Gastroesophageal sphincter (tissue), 4 donors: ENCODE measurements at regions not wholly inside any gene's neighbourhood (a gene's known extent, or its start where the extent isn't known, plus 50 kb on each side); places are given as distances from the start of the nearest gene placed in this dataset.

Experiments
- ATAC-seq: fragments of 150-250 bp; one replicate; pipeline ENCODE4 v1.9.1; 2016; ENCODE audit warnings: mild to moderate bottlenecking, moderate library complexity
- H3K27ac ChIP-seq, 4 donors: fragments of 200-600 bp; sonication (generic) in 3 of 4; 1 replicate in 3 of 4; 2 replicates in 1 of 4; pipeline ENCODE4 v1.5.1; 2016 to 2019
- H3K27me3 ChIP-seq: fragments of 200-600 bp; sonication (generic); one replicate; pipeline ENCODE4 v1.5.1; 2019
- H3K36me3 ChIP-seq, 2 donors: fragments of 200-600 bp; sonication (generic); one replicate each; pipeline ENCODE4 v1.5.1; 2019; ENCODE audit warnings: control low read depth in 1 of 2
- H3K4me1 ChIP-seq, 3 donors: fragments of 200-600 bp; sonication (generic); 1 replicate in 2 of 3; 2 replicates in 1 of 3; pipeline ENCODE4 v1.5.1; 2016 to 2019; ENCODE audit warnings: control low read depth in 2 of 3
- H3K4me3 ChIP-seq, 2 donors: fragments of 200-600 bp; sonication (generic); one replicate each; pipeline ENCODE4 v1.5.1; 2019; ENCODE audit warnings: mild to moderate bottlenecking in 1 of 2, moderate library complexity in 1 of 2
- H3K9me3 ChIP-seq, 3 donors: fragments of 200-600 bp; sonication (generic); one replicate each; pipeline ENCODE4 v1.5.1; 2017 to 2019; ENCODE audit warnings: control low read depth in 2 of 3
- EP300 ChIP-seq: sonication (generic); formaldehyde crosslinking; IDR thresholded peaks from one replicate; pipeline ENCODE4 v1.6.1; 2017; ENCODE audit warnings: antibody characterized with exemption, mild to moderate bottlenecking
- POLR2A ChIP-seq, 2 donors: fragments of 450-650 bp; IDR thresholded peaks; one replicate each; pipeline ENCODE4 v1.6.1; 2017; ENCODE audit warnings: antibody characterized with exemption in 2 of 2, mild to moderate bottlenecking in 2 of 2, moderate library complexity in 1 of 2
- POLR2AphosphoS5 ChIP-seq: sonication (generic); formaldehyde crosslinking; IDR thresholded peaks from one replicate; pipeline ENCODE4 v1.6.1; 2017; ENCODE audit warnings: antibody characterized with exemption
- WGBS, 2 donors: methylation state at CpG; one replicate each; pipeline ENCODE4 v1.1.5; 2018; ENCODE audit warnings: low coverage in 1 of 2; 5-methylcytosine and 5-hydroxymethylcytosine counted together
- TF ChIP-seq, protein P1 (sequence below), 4 experiments: fragments of 200-600 bp in 2 of 4; fragments of 450-650 bp in 2 of 4; sonication (generic) in 1 of 4; IDR thresholded peaks; one replicate each; pipeline ENCODE4 v1.5.1; 2017 to 2019; ENCODE audit warnings: antibody characterized with exemption in 4 of 4, mild to moderate bottlenecking in 2 of 4, moderate library complexity in 2 of 4

DNA sequence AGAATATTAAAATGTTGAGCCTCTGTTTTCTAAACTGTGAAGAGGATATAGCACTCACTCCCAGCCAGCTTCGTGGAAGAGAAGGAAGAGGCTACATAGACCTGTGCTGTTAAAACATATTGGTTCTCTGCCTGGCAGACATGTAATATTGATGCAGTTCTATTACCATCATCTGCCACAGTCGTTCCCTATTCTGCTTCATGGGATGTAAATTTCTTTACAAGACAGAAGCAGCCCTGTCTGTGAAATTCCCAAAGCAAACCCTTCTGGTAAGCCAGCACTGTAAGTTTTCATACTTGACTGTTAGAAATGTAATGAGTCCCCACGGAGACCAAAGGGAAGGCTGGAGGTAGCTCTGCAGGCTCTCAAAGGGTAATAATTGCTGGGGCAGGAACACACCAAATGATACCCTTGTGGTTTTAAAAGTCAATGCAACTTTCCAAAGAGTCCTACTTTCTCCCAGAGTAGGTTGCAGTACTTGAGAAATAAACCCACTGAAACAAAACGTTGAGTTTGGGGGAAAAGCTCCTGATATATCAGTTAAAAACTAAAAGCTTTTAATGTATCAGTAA, 129.9 kb upstream of the HES1 start:
- Histone ChIP-seq H3K36me3 (no peaks in the 10 kb centered on the region), H3K4me3 (no peak overlapping the region), H3K4me1 (peaks cover 0 to 41% (median 21%) of the 10 kb centered on the region in 3 donors), H3K27me3 (no peaks in the 10 kb centered on the region), H3K9me3 (no peaks in the 10 kb centered on the region), H3K27ac (no peak overlapping the region)
- no peak for ATAC-seq
- 83 to 88% methylated on average over 1 to 3 of the region's 4 CpGs for WGBS, 2 donors
- TF ChIP-seq POLR2AphosphoS5: no peak
- no peak for TF ChIP-seq POLR2A (IDR thresholded peaks at IDR 0.05)
- TF ChIP-seq, protein P1, sequence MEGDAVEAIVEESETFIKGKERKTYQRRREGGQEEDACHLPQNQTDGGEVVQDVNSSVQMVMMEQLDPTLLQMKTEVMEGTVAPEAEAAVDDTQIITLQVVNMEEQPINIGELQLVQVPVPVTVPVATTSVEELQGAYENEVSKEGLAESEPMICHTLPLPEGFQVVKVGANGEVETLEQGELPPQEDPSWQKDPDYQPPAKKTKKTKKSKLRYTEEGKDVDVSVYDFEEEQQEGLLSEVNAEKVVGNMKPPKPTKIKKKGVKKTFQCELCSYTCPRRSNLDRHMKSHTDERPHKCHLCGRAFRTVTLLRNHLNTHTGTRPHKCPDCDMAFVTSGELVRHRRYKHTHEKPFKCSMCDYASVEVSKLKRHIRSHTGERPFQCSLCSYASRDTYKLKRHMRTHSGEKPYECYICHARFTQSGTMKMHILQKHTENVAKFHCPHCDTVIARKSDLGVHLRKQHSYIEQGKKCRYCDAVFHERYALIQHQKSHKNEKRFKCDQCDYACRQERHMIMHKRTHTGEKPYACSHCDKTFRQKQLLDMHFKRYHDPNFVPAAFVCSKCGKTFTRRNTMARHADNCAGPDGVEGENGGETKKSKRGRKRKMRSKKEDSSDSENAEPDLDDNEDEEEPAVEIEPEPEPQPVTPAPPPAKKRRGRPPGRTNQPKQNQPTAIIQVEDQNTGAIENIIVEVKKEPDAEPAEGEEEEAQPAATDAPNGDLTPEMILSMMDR (IDR thresholded peaks at IDR 0.05): no peak
- TF ChIP-seq EP300: no peak

DNA sequence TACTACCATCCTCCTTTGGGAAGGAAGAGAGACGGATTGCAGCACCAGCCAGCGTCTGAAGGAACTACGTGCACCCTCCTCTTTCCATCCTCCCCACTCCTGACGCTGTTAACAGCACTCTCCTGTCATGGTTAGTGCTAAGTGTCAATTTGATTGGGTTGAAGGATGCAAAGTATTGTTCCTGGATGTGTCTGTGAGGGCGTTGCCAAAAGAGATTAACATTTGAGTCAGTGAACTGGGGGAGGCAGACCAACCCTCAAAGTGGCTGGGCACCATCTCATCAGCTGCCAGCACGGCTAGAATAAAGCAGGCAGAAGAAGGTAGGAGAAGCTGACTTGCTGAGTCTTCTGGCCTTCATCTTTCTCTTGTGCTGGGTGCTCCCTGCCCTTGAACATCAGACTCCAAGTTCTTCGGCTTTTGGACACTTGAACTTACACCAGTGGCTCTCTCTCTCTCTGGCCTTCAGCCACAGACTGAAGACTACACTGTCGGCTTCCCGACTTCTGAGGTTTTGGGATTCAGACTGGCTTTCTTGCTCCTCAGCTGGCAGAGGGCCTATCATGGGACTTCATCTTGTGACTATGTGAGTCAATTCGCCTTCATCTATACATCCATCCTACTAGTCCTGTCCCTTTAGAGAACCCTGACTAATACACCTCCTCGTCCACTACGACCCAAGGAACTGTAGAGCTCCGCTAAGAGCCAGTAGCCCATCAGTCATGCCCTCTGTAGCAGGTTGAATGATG, 128.2 kb upstream of the HES1 start:
- TF ChIP-seq POLR2AphosphoS5: no peak
- no peak for TF ChIP-seq EP300
- TF ChIP-seq, protein P1 (IDR thresholded peaks at IDR 0.05): no peak
- TF ChIP-seq POLR2A (IDR thresholded peaks at IDR 0.05): no peak
- Histone ChIP-seq H3K36me3 (no peaks in the 10 kb centered on the region), H3K27me3 (no peaks in the 10 kb centered on the region), H3K4me1 (peaks cover 0 to 37% (median 19%) of the 10 kb centered on the region in 3 donors), H3K27ac (no peak overlapping the region), H3K9me3 (no peaks in the 10 kb centered on the region), H3K4me3 (no peak overlapping the region)
- no peak for ATAC-seq
- 74 to 88% methylated on average over 6 to 10 of the region's 13 CpGs for WGBS, 2 donors

DNA sequence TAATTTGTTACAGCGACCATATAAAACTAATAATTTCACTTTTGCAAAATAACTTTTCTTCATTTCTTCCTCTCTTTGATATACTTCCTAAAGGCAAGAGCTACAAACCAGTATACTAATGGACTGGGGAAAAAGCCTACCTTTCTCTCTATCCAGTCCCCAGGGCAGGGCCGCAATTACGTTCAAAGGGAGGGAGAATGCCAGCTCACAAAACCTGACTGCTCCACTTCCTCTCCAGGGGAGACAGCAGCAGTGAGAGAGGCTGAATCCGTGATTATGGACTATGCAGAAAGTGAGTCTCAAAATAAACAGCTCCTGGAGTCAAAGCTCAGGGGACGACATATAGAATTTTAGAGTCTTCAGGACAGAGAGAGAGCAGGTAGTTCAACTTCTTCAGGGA, 126.9 kb upstream of the HES1 start:
- 89 to 98% methylated on average over 1 to 5 of the region's 5 CpGs for WGBS, 2 donors
- ATAC-seq: no peak
- Histone ChIP-seq H3K36me3 (no peaks in the 10 kb centered on the region), H3K9me3 (no peaks in the 10 kb centered on the region), H3K4me3 (no peak overlapping the region), H3K27me3 (no peaks in the 10 kb centered on the region), H3K4me1 (peaks cover 0 to 28% (median 10%) of the 10 kb centered on the region in 3 donors), H3K27ac (no peak overlapping the region)
- TF ChIP-seq POLR2AphosphoS5 (no peak), POLR2A (IDR thresholded peaks at IDR 0.05) (no peak), EP300 (no peak)
- TF ChIP-seq, protein P1 (IDR thresholded peaks at IDR 0.05): no peak

DNA sequence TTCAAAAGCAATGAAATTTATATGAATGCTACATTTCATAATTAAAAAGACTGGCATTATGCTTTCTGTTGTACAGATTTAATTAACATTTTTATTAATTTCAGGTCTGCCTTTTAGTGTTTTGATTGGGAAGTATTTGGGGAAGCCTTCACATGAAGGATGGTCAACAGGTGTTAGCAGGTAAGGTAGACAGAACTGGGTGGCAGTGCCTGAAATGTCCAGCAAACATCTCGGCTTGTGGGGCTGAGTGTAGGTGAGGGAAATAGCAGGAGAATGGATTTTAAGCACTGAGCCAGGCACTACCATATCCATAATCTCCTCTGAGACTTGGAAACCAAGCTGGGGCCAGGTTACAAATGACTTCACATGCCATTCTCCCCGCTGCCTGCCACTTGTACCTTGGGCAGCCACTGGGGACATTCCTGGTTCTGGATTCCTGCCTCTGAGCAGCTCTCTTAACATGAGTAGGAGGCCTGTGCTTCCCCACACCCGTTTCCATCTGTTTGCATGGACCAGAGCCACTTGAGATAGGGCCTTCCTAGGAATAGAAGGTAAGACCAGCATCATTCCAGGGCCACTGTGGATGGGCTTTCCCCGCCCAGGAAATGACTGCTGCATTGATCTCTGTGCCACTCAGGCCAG, 125.9 kb upstream of the HES1 start:
- H3K4me3 ChIP-seq: no peak overlapping the region
- no peaks in the 10 kb centered on the region for H3K36me3 ChIP-seq
- ATAC-seq: no peak
- TF ChIP-seq POLR2AphosphoS5 (no peak), POLR2A (IDR thresholded peaks at IDR 0.05) (no peak), EP300 (no peak)
- TF ChIP-seq, protein P1 (IDR thresholded peaks at IDR 0.05): no peak
- H3K9me3 ChIP-seq: no peaks in the 10 kb centered on the region
- no peak overlapping the region for H3K27ac ChIP-seq
- no peaks in the 10 kb centered on the region for H3K27me3 ChIP-seq
- peaks cover 0 to 18% (median under 1%) of the 10 kb centered on the region in 3 donors for H3K4me1 ChIP-seq
- 86 to 93% methylated on average over 1 to 3 of the region's 4 CpGs for WGBS, 2 donors
